COR-L47 (cell line): ENCODE measurements at regions not wholly inside any gene's neighbourhood (a gene's known extent, or its start where the extent isn't known, plus 50 kb on each side); places are given as distances from the start of the nearest gene placed in this dataset.

Experiments
- DNase-seq: peaks from one replicate; lab custom pipeline; 2025; lab: John Stamatoyannopoulos, UW

GRCh38 chr4:23333946-23334878 is 555.6 kb downstream of the PPARGC1A start:
- no peak for DNase-seq

GRCh38 chr4:23333556-23333945 is 556.3 kb downstream of the PPARGC1A start:
- no peak for DNase-seq

- no peak for DNase-seq
Observed at GRCh38 chr4:23332313-23332712, 557.5 kb downstream of the PPARGC1A start.

GRCh38 chr4:23327120-23327519 is 562.7 kb downstream of the PPARGC1A start:
- no peak for DNase-seq

- no peak for DNase-seq
Observed at GRCh38 chr4:23324021-23324690, 565.7 kb downstream of the PPARGC1A start.

GRCh38 chr4:23323436-23323835 is 566.4 kb downstream of the PPARGC1A start:
- DNase-seq: no peak

GRCh38 chr4:23322732-23323131 is 567.1 kb downstream of the PPARGC1A start:
- no peak for DNase-seq

GRCh38 chr4:23320931-23321587 is 568.8 kb downstream of the PPARGC1A start:
- no peak for DNase-seq

- DNase-seq: no peak
Observed at GRCh38 chr4:23312686-23313085, 577.2 kb downstream of the PPARGC1A start.

GRCh38 chr4:23311983-23312382 is 577.9 kb downstream of the PPARGC1A start:
- no peak for DNase-seq

- DNase-seq: no peak
Observed at GRCh38 chr4:23305026-23305425, 584.8 kb downstream of the PPARGC1A start.

GRCh38 chr4:23298371-23298770 is 591.5 kb downstream of the PPARGC1A start:
- no peak for DNase-seq

GRCh38 chr4:23297327-23297726 is 592.5 kb downstream of the PPARGC1A start:
- DNase-seq: no peak

- no peak for DNase-seq
Observed at GRCh38 chr4:23291139-23291538, 598.4 kb downstream of the GBA3 start.

GRCh38 chr4:23290656-23291055 is 597.9 kb downstream of the GBA3 start:
- no peak for DNase-seq

- no peak for DNase-seq
Observed at GRCh38 chr4:23279377-23279986, 586.7 kb downstream of the GBA3 start.

- DNase-seq: no peak
Observed at GRCh38 chr4:23278845-23279244, 586.1 kb downstream of the GBA3 start.

GRCh38 chr4:23276076-23276475 is 583.3 kb downstream of the GBA3 start:
- no peak for DNase-seq

GRCh38 chr4:23269566-23269965 is 576.8 kb downstream of the GBA3 start:
- DNase-seq: no peak

- DNase-seq: no peak
Observed at GRCh38 chr4:23268072-23268771, 575.5 kb downstream of the GBA3 start.

GRCh38 chr4:23266401-23266800 is 573.7 kb downstream of the GBA3 start:
- no peak for DNase-seq

- no peak for DNase-seq
Observed at GRCh38 chr4:23260511-23260910, 567.8 kb downstream of the GBA3 start.
